ENCODE measurements at regions not wholly inside any gene's neighbourhood (a gene's known extent, or its start where the extent isn't known, plus 50 kb on each side); places are given as distances from the start of the nearest gene placed in this dataset.

DNA sequence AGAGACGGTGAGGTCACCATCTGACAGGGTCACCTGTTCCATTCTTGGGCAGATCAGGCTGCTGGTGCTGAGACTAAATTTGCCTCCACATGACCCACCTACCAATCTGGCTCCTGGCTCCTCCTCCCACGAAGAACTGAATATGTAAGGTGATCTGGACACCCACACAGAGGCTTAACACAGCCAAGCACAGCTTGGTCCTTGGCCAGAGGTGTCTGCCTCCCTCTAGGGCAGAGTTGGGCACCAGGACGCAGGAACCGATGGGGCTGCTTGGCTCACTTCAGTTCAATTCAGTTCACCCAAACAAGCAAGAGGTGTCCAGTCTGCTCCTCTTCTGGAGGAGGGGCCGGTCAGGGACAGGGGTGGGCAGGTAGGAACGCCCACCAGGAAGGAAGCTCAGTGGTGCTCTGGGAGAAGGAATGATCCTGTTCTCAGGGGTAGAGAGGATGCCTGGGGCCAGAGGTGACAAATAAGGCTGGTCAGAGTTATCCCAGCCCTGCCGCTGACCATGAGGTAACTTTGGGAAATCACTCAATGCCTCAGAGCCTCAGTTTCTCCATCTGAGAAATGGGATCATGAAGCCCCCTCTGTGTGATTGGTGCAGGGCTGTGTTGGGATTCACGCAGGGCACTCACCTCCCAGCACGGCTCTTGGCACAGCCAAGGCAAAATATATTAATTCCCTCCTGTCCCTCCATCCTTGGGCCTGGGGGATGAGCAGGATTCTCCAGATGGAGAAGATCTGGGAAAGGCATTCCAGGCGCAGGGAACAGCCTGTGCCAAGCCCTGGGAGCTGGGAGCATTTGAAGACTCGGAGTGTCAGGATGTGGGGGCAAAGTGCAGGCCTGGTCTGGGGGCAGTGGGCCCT is 284.5 kb downstream of the PTPRU start:
- Histone ChIP-seq H3K4me1 (no peaks in the 10 kb centered on the region), H3K4me2 (no peak overlapping the region), H3K9me3 (no peaks in the 10 kb centered on the region), H3K4me3 (no peak overlapping the region), H3K27ac (no peak overlapping the region)
- CTCF ChIA-PET: no interaction called here
- 5% methylated on average over 4 of the region's 11 CpGs for WGBS (ENCODE audit: missing lambda C conversion rate)
- ATAC-seq: no peak
- POLR2A ChIA-PET: interaction anchor here (0.6 kb wide), 1 partner anchor 98 kb away, joined by 6 read pairs; no protein-coding TSS in a partner anchor
- TF ChIP-seq ZSCAN20 (CRISPR knock-in tag; IDR thresholded peaks at IDR 0.05) (no peak), POLR2A (IDR thresholded peaks at IDR 0.05; ENCODE audit: low read length) (no peak), POLR2AphosphoS2 (conservative IDR thresholded peaks at IDR 0.05; ENCODE audit: low read length) (no peak), HOXB13 (CRISPR knock-in tag; IDR thresholded peaks at IDR 0.05; ENCODE audit: low read depth) (no peak), TFCP2L1 (CRISPR knock-in tag; IDR thresholded peaks at IDR 0.05) (no peak), MAZ (IDR thresholded peaks at IDR 0.05; ENCODE audit: borderline replicate concordance, low read depth, low read length) (no peak), FOSB (CRISPR knock-in tag; IDR thresholded peaks at IDR 0.05) (no peak), KDM1A (IDR thresholded peaks at IDR 0.05; ENCODE audit: low read depth) (no peak), RNF2 (IDR thresholded peaks at IDR 0.05; ENCODE audit: borderline replicate concordance, low read depth) (no peak), CBX8 (IDR thresholded peaks at IDR 0.05) (no peak), MYC (IDR thresholded peaks at IDR 0.05; ENCODE audit: borderline replicate concordance, low read length) (no peak), CEBPB (IDR thresholded peaks at IDR 0.05) (no peak), KDM5A (IDR thresholded peaks at IDR 0.05) (no peak), NFE2L2 (conservative IDR thresholded peaks at IDR 0.05; ENCODE audit: low read length) (no peak), EP300 (IDR thresholded peaks at IDR 0.05) (no peak), TP53 (CRISPR knock-in tag; IDR thresholded peaks at IDR 0.05) (no peak)
- TF ChIP-seq, protein P1, sequence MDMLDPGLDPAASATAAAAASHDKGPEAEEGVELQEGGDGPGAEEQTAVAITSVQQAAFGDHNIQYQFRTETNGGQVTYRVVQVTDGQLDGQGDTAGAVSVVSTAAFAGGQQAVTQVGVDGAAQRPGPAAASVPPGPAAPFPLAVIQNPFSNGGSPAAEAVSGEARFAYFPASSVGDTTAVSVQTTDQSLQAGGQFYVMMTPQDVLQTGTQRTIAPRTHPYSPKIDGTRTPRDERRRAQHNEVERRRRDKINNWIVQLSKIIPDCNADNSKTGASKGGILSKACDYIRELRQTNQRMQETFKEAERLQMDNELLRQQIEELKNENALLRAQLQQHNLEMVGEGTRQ (IDR thresholded peaks at IDR 0.05): no peak
- TF ChIP-seq, protein P2, sequence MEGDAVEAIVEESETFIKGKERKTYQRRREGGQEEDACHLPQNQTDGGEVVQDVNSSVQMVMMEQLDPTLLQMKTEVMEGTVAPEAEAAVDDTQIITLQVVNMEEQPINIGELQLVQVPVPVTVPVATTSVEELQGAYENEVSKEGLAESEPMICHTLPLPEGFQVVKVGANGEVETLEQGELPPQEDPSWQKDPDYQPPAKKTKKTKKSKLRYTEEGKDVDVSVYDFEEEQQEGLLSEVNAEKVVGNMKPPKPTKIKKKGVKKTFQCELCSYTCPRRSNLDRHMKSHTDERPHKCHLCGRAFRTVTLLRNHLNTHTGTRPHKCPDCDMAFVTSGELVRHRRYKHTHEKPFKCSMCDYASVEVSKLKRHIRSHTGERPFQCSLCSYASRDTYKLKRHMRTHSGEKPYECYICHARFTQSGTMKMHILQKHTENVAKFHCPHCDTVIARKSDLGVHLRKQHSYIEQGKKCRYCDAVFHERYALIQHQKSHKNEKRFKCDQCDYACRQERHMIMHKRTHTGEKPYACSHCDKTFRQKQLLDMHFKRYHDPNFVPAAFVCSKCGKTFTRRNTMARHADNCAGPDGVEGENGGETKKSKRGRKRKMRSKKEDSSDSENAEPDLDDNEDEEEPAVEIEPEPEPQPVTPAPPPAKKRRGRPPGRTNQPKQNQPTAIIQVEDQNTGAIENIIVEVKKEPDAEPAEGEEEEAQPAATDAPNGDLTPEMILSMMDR (IDR thresholded peaks at IDR 0.05): no peak
- no peak for DNase-seq (ENCODE audit: low read depth in 1 of 2, low spot score in 1 of 2)
- FAIRE-seq: no peak

DNA sequence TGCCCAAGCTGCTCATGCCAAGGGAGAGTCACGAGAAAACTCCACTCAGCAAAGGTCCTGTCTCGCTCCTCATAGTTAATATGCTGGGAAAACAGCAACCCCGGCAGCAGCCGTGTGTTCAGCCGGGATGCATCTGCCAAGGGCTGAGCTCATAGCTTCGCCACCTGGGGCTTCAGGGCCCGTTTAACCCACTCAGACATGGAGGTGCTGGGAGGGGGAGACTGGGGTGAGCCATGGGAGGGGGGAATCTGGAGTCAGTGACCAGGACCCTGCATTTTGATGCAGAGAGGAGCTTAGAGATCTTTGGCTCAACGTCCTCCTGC is 283.4 kb downstream of the PTPRU start:
- ATAC-seq (no peak), FAIRE-seq (no peak), DNase-seq (ENCODE audit: low read depth in 1 of 2, low spot score in 1 of 2) (no peak)
- H3K4me1 ChIP-seq: no peaks in the 10 kb centered on the region
- WGBS (ENCODE audit: missing lambda C conversion rate): 0% methylated on average over 2 of the region's 8 CpGs
- H3K4me3 ChIP-seq: no peak overlapping the region
- H3K4me2 ChIP-seq: no peak overlapping the region
- H3K9me3 ChIP-seq: no peaks in the 10 kb centered on the region
- ChIA-PET POLR2A (interaction anchor here (0.6 kb wide), 1 partner anchor 99 kb away, joined by 6 read pairs; no protein-coding TSS in a partner anchor), CTCF (no interaction called here)
- no peak overlapping the region for H3K27ac ChIP-seq
- no peak for TF ChIP-seq BHLHE40 (IDR thresholded peaks at IDR 0.05; ENCODE audit: low read depth, low read length)
- no peak for TF ChIP-seq RNF2 (IDR thresholded peaks at IDR 0.05; ENCODE audit: borderline replicate concordance, low read depth)
- TF ChIP-seq, protein P3, sequence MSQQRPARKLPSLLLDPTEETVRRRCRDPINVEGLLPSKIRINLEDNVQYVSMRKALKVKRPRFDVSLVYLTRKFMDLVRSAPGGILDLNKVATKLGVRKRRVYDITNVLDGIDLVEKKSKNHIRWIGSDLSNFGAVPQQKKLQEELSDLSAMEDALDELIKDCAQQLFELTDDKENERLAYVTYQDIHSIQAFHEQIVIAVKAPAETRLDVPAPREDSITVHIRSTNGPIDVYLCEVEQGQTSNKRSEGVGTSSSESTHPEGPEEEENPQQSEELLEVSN (IDR thresholded peaks at IDR 0.05; ENCODE audit: borderline replicate concordance, low read depth): no peak
- no peak for TF ChIP-seq SREBF2 (IDR thresholded peaks at IDR 0.05)
- TF ChIP-seq, protein P4, sequence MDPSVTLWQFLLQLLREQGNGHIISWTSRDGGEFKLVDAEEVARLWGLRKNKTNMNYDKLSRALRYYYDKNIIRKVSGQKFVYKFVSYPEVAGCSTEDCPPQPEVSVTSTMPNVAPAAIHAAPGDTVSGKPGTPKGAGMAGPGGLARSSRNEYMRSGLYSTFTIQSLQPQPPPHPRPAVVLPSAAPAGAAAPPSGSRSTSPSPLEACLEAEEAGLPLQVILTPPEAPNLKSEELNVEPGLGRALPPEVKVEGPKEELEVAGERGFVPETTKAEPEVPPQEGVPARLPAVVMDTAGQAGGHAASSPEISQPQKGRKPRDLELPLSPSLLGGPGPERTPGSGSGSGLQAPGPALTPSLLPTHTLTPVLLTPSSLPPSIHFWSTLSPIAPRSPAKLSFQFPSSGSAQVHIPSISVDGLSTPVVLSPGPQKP (IDR thresholded peaks at IDR 0.05; ENCODE audit: low read depth, low read length): no peak
- no peak for TF ChIP-seq RFX5 (IDR thresholded peaks at IDR 0.05)
- TF ChIP-seq FOXS1 (CRISPR knock-in tag; IDR thresholded peaks at IDR 0.05): no peak
- TF ChIP-seq, protein P5, sequence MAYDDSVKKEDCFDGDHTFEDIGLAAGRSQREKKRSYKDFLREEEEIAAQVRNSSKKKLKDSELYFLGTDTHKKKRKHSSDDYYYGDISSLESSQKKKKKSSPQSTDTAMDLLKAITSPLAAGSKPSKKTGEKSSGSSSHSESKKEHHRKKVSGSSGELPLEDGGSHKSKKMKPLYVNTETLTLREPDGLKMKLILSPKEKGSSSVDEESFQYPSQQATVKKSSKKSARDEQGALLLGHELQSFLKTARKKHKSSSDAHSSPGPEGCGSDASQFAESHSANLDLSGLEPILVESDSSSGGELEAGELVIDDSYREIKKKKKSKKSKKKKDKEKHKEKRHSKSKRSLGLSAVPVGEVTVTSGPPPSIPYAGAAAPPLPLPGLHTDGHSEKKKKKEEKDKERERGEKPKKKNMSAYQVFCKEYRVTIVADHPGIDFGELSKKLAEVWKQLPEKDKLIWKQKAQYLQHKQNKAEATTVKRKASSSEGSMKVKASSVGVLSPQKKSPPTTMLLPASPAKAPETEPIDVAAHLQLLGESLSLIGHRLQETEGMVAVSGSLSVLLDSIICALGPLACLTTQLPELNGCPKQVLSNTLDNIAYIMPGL (CRISPR knock-in tag; IDR thresholded peaks at IDR 0.05; ENCODE audit: borderline replicate concordance): no peak
- no peak for TF ChIP-seq HEYL (CRISPR knock-in tag; IDR thresholded peaks at IDR 0.05)
- TF ChIP-seq, protein P6, sequence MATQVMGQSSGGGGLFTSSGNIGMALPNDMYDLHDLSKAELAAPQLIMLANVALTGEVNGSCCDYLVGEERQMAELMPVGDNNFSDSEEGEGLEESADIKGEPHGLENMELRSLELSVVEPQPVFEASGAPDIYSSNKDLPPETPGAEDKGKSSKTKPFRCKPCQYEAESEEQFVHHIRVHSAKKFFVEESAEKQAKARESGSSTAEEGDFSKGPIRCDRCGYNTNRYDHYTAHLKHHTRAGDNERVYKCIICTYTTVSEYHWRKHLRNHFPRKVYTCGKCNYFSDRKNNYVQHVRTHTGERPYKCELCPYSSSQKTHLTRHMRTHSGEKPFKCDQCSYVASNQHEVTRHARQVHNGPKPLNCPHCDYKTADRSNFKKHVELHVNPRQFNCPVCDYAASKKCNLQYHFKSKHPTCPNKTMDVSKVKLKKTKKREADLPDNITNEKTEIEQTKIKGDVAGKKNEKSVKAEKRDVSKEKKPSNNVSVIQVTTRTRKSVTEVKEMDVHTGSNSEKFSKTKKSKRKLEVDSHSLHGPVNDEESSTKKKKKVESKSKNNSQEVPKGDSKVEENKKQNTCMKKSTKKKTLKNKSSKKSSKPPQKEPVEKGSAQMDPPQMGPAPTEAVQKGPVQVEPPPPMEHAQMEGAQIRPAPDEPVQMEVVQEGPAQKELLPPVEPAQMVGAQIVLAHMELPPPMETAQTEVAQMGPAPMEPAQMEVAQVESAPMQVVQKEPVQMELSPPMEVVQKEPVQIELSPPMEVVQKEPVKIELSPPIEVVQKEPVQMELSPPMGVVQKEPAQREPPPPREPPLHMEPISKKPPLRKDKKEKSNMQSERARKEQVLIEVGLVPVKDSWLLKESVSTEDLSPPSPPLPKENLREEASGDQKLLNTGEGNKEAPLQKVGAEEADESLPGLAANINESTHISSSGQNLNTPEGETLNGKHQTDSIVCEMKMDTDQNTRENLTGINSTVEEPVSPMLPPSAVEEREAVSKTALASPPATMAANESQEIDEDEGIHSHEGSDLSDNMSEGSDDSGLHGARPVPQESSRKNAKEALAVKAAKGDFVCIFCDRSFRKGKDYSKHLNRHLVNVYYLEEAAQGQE (IDR thresholded peaks at IDR 0.05): no peak
- TF ChIP-seq KDM1A (IDR thresholded peaks at IDR 0.05; ENCODE audit: low read depth): no peak
- no peak for TF ChIP-seq CEBPB (IDR thresholded peaks at IDR 0.05)
- no peak for TF ChIP-seq NPAS2 (CRISPR knock-in tag; IDR thresholded peaks at IDR 0.05; ENCODE audit: borderline replicate concordance)
